ENCODE measurements at regions not wholly inside any gene's neighbourhood (a gene's known extent, or its start where the extent isn't known, plus 50 kb on each side); places are given as distances from the start of the nearest gene placed in this dataset.

DNA sequence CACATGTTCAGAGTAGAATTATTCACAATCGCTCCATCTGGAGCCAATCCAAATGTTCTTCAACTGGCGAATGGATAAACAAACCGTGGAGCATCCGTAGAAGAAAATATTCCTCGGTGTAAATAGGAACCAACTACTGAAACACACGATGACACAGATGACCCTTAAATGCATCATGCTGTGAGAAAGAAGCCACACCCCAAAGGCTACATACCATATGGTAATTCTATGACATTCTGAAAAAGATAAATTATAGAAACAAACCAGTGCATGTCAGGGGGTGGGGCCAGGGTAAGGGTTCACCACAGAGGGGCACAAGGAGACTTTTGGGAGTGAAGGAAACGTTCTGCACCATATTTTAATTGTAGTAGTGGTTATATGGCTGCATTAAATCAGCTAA, 312.2 kb upstream of the SMIM21 start:
- ChIA-PET CTCF (ENCODE audit: low intra/inter-chr PET ratio) (no interaction called here), POLR2A (no interaction called here)
- 0% methylated on average over 7 of the region's 7 CpGs for WGBS (ENCODE audit: insufficient coverage, low coverage, missing lambda C conversion rate)
- Histone ChIP-seq H3K4me2 (ENCODE audit: insufficient read depth, low read length) (no peak overlapping the region), H4K20me1 (replicated peaks; ENCODE audit: control insufficient read depth, insufficient read depth, low read length) (no peaks in the 10 kb centered on the region), H3K36me3 (ENCODE audit: control insufficient read depth, insufficient read depth, low read length) (no peaks in the 10 kb centered on the region), H3K9me3 (replicated peaks; ENCODE audit: control insufficient read depth, insufficient read depth, low read depth, low read length) (no peaks in the 10 kb centered on the region), H3K4me3 (no peak overlapping the region), H3K4me1 (replicated peaks in 1 of 2; ENCODE audit: control insufficient read depth in 2 of 2, insufficient read depth in 2 of 2, low read length in 2 of 2) (no peaks in the 10 kb centered on the region), H2AFZ (ENCODE audit: low read depth, low read length) (no peak overlapping the region), H3K27me3 (ENCODE audit: control insufficient read depth in 2 of 2, insufficient read depth in 2 of 2, low read length in 2 of 2) (no peaks in the 10 kb centered on the region), H3K79me2 (ENCODE audit: control insufficient read depth, insufficient read depth, low read length) (no peaks in the 10 kb centered on the region), H3K9ac (ENCODE audit: insufficient read depth in 1 of 2, low read depth in 2 of 2, low read length in 2 of 2) (no peak overlapping the region), H3K9me1 (ENCODE audit: control insufficient read depth, insufficient read depth, low read length) (no peaks in the 10 kb centered on the region), H3K27ac (ENCODE audit: extremely low read depth, low read depth, low read length) (no peak overlapping the region)
- ATAC-seq (no peak), FAIRE-seq (no peak), DNase-seq (ENCODE audit: extremely low read depth in 1 of 4, low spot score in 3 of 4) (no peak)
- intact Hi-C loops (cut with micrococcal nuclease) (no loop called here), in situ Hi-C loops (cut with MboI) (no loop called here)
- no peak for TF ChIP-seq EZH2 (IDR thresholded peaks at IDR 0.05; ENCODE audit: borderline replicate concordance, low read depth, low read length)
- no peak for TF ChIP-seq ZNF282 (CRISPR knock-in tag; IDR thresholded peaks at IDR 0.05)
- no peak for TF ChIP-seq ADNP (tag; IDR thresholded peaks at IDR 0.05)
- TF ChIP-seq, protein P1, sequence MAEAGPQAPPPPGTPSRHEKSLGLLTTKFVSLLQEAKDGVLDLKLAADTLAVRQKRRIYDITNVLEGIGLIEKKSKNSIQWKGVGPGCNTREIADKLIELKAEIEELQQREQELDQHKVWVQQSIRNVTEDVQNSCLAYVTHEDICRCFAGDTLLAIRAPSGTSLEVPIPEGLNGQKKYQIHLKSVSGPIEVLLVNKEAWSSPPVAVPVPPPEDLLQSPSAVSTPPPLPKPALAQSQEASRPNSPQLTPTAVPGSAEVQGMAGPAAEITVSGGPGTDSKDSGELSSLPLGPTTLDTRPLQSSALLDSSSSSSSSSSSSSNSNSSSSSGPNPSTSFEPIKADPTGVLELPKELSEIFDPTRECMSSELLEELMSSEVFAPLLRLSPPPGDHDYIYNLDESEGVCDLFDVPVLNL (CRISPR knock-in tag; IDR thresholded peaks at IDR 0.05; ENCODE audit: low read depth): no peak
- no peak for TF ChIP-seq SRSF3 (IDR thresholded peaks at IDR 0.05; ENCODE audit: insufficient read depth, low read length)
- TF ChIP-seq NR1H2 (CRISPR knock-in tag; IDR thresholded peaks at IDR 0.05): no peak
- TF ChIP-seq, protein P2, sequence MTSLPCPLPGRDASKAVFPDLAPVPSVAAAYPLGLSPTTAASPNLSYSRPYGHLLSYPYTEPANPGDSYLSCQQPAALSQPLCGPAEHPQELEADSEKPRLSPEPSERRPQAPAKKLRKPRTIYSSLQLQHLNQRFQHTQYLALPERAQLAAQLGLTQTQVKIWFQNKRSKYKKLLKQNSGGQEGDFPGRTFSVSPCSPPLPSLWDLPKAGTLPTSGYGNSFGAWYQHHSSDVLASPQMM (CRISPR knock-in tag; IDR thresholded peaks at IDR 0.05): no peak
- TF ChIP-seq, protein P3, sequence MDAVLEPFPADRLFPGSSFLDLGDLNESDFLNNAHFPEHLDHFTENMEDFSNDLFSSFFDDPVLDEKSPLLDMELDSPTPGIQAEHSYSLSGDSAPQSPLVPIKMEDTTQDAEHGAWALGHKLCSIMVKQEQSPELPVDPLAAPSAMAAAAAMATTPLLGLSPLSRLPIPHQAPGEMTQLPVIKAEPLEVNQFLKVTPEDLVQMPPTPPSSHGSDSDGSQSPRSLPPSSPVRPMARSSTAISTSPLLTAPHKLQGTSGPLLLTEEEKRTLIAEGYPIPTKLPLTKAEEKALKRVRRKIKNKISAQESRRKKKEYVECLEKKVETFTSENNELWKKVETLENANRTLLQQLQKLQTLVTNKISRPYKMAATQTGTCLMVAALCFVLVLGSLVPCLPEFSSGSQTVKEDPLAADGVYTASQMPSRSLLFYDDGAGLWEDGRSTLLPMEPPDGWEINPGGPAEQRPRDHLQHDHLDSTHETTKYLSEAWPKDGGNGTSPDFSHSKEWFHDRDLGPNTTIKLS (IDR thresholded peaks at IDR 0.05; ENCODE audit: borderline replicate concordance, low read depth): no peak
- TF ChIP-seq RHOXF2B (CRISPR knock-in tag; conservative IDR thresholded peaks at IDR 0.05): no peak
- TF ChIP-seq FOS (IDR thresholded peaks at IDR 0.05; ENCODE audit: extremely low read depth, insufficient read length): no peak
- TF ChIP-seq JUND (IDR thresholded peaks at IDR 0.05; ENCODE audit: borderline replicate concordance, low read depth, low read length): no peak
- no peak for TF ChIP-seq JUND (tag; IDR thresholded peaks at IDR 0.05; ENCODE audit: borderline replicate concordance, low read depth, low read length)
- no peak for TF ChIP-seq ILF3 (IDR thresholded peaks at IDR 0.05; ENCODE audit: borderline replicate concordance)
- no peak for TF ChIP-seq DNMT1 (IDR thresholded peaks at IDR 0.05)
- no peak for TF ChIP-seq SMAD3 (CRISPR knock-in tag; conservative IDR thresholded peaks at IDR 0.05)
- TF ChIP-seq TCFL5 (CRISPR knock-in tag; conservative IDR thresholded peaks at IDR 0.05): no peak
- no TSS peak for BruUV-seq (replicated peaks)

All from K562 (cell line).